Spleen (tissue), 7 donors: ENCODE measurements at regions not wholly inside any gene's neighbourhood (a gene's known extent, or its start where the extent isn't known, plus 50 kb on each side); places are given as distances from the start of the nearest gene placed in this dataset.

Source experiments
- CTCF ChIP-seq, 11 experiments: fragments of 200-600 bp in 7 of 11; fragments of 450-650 bp in 4 of 11; sonication (generic) in 4 of 11; IDR thresholded peaks in 8 of 11; conservative IDR thresholded peaks in 3 of 11; 1 replicate in 7 of 11; 2 replicates in 4 of 11; pipeline versions ENCODE4 v1.4.0 to v1.8.0; 2016 to 2021; ENCODE audit warnings: antibody characterized with exemption in 11 of 11, inconsistent platforms in 4 of 11, mild to moderate bottlenecking in 1 of 11
- POLR2A ChIP-seq, 3 donors: fragments of 450-650 bp; IDR thresholded peaks; one replicate each; pipeline ENCODE4 v1.5.1; 2017; ENCODE audit warnings: antibody characterized with exemption in 3 of 3, mild to moderate bottlenecking in 1 of 3
- donor health status: DM: no; HTN: no; CAD: no; lungs with moderate emphysema.
- donor health status: DM: no; HTN: no; CAD: no.
- donor health status: DM: no; HTN: no; CAD: no.

- TF ChIP-seq CTCF (IDR thresholded peaks at IDR 0.05 in 8 of 11, conservative IDR thresholded peaks at IDR 0.05 in 3 of 11), result no peak
- TF ChIP-seq POLR2A (IDR thresholded peaks at IDR 0.05), result no peak
Observed at GRCh38 chr2:67600222-67600871, 203.2 kb downstream of the ETAA1 start.
